Muscle of back (tissue), 3 donors: ENCODE measurements at regions not wholly inside any gene's neighbourhood (a gene's known extent, or its start where the extent isn't known, plus 50 kb on each side); places are given as distances from the start of the nearest gene placed in this dataset.
A peak's percentile ranks its signal among the peaks of the same experiment; 100 is the strongest.

ENCODE experiments used
- DNase-seq, 3 donors: peaks; one replicate each; pipeline versions ENCODE4 v3.0.0 to v3.0.0-alpha.2; 2013

DNA sequence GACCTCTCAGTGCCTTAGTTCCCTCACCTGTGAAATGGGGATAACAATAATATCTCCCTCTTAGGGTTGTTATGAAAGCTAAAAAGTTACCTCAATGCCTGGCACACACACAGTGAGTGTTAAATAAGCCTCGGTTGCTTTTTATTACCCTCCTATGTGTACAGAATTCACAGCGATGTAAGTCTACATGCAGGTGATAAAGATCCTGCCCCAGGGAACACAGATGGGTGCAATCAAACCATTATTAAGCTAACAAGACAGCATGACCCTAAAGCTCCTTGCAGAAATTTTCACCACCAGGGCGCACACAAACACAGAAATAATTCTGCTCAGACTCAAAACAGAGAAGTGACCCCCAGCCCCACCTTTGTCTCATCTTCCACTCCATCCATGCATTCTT lies 261.9 kb downstream of the SNX10 start:
- DNase-seq: no peak

DNA sequence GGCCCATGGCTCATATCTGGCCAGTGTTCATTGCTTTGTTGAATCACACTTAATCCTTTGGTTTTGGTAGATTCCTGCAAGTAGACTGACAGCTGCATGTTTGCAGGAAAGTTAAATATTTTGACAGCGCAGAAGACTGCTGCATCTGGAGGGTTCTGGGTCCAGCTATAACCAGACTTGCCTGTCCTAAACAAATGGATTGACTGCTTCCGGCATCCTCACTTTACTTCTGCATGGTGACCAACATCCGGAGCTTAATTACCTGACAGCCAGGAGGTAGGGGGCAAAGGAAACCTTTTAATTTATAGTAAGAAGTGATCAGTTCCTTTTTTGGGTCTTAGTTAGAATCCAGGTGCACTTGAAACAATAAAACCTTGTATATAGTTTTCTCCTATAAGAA lies 263.3 kb downstream of the SNX10 start:
- no peak for DNase-seq

DNA sequence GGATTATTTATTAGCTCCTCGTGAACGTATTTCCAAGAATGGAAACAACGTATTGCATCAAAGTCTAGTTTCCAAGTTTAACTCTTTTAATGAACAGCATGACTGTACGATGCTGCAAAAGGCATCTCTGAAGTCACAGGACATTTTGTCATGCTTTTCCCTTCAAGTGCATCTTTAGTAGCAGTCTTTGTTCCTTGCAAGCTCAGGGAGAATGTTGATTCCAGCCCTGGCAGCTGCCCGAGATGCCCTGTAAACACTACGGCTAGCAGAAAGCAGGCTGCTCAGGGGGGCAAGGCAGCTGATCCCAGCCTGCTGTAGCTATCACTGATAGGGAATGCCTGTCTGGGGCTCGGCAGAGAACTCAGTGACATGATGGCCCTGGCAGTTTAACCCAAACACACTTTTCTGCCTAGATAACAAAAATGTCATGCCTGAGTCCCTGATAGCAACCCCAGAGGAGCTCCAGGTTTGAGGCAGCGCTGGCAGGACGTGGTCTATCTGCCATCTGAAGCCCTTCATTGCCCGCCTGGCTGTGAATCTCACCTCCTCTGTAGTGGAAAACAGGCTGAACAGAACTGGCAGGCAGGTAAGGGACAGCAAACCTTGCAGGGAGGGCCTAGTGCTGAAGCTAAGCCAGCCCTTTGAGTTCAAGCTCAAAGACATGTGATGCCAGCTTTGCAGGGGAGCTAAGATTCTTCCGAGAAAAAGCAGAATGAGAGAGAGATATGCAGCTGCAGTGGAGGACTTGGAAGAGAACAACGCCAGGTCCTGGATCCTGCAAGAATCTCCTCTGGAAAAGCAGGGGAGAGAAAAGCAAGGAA lies 264.6 kb downstream of the SNX10 start:
- DNase-seq: no peak

DNA sequence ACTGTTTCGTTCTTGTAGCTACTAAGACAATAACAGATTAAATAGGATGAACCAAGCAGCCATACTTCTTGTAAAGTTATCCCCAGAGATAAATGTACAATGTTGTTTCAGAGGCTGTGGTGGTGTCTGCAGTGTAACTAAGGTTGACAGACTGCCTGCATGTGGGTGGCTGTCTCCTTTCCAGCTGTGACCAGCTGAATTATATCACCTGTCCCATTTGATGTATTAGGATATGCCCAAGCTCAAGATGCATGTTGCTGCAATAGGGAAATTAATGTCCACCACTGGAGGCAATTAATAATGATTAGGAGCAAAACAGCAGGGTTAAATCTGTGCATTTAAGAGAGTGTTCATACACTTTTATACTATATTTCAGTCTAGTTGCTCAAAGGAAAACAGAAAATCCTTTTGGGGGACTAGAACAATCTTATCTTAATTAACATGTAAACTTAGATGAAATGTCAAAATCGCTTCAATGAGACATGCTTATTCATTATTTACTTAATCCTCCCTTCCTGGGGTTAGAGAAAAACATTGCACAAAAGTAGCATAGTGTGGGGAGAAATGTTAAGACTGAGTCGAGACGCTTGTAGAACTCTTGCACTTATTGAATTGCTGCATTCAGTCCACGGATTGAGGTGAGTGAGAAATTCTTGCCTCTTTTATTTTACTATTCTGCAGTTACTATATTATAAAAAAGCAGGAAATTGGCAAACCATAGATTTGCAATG lies 269.0 kb downstream of the SNX10 start:
- DNase-seq: no peak

DNA sequence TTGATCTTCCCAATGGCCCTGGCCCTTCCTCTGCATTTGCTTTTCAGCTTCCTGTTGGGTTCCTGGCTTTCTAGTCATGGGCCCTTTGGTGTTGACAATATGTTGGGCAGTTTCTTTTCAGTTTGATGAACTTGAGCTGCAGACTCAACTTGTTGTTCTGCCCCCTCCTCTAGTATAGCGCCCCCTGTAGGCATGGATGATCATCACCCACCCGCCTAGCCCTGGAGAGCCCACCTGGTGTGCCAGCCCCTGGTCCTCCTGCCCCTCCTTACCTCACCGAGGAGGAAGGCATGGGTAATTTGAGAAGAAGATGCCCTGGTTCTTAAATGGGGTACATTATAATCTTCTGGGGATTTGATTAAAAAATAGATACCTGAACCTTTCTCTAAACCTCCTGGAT lies 271.2 kb downstream of the SNX10 start:
- no peak for DNase-seq

DNA sequence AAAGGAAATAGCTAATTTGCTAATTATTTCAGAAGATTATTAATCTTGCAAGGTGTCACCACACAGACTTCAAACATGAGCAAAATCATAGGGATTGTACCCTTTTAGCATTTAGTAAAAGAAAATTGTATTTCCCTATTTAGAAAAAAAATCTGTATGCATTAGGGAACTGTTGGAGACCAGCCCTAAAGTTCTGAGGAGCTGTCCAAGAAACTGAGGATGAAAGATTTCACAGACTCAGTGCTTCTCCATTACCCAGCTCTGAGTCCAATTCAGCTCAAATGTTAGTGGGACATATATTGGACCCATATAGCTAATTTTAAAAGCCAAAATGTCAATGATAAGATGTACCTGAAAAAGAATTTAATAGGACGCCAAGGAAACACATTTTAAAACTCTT lies 271.7 kb downstream of the SNX10 start:
- DNase-seq: peak in 2 of 3 donors; percentile 31 to 43

DNA sequence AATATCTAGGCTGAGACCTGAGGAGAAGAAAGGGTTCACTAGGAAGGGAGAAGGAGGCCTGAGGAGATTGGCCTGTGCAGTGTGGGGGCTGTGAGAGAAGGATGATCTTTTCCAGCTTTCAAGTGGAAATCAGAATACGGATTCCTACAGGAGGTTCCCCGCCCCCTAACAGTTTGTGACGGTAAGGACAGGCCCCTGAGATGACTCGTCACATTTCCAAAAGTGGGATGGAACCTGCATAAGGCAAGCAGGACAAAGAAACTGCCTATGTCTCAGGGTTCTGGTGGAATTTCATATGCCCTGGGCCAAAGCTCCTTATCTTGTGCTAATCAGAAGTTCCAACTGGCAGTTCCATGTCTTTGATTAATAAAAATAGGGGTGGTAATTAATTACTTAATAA lies 275.6 kb downstream of the SNX10 start:
- DNase-seq: no peak

DNA sequence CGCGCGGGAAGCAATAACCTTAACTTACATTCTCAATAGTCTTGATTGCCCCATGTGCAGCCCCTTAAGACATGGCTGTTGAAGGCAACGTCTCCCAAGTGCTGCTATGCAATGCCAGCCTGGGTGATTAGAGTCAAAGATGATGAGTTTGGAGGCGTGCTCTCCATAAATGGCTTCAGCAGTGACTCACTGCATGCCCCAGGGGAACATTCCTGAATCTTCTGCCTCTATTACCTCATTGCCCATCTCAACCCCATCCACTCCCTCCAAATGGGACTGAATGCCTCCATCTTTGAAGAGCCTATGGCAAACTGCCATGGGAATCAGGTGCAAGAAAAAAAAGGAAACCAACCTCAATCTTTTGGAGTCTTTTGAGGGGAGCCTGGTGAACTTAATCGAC lies 282.8 kb downstream of the SNX10 start:
- no peak for DNase-seq

DNA sequence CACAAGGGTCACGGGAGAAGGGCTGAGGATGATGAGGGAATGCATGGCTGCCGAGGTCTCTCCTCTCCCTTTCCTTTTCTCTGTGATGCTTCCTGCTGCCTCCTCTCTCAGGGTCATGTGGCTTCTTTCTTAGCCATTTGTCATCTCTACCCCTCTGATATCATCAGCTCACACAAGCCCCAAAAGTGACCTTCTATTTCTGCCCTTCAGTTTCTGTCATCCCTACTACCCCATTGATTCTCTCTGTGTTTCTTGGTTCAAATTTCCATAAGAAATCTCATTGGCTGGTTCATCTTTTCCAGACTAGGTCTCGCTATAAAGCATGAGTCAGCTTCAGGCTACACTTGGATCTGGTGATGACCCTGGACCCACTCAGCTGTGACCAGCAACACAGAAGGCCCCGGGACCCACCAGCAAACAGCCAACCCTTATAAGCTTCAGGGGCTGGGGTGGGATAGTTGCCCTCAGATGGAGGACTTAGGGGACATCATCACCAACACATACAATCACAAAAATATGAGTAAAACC lies 284.3 kb downstream of the SKAP2 start:
- no peak for DNase-seq

DNA sequence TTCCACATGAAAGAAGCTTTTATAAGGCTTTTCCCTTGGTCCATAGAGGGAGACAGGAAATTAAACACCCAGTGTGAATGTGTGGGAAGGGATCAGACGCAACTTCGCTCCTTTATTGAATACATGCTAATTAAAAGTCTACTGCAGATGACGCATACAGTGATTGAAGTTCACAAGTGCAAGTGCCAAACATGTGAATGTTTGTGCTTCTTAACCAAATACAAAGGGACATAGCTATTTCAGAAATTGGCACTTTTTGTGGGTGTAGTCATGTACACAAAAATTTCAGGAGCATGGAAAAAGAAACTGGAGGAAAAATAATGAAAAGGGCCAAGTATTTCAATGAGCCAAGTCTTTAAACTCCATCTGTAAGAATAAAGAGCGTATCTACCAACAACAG lies 283.7 kb downstream of the SKAP2 start:
- DNase-seq: peak in 2 of 3 donors; percentile 13 to 43

DNA sequence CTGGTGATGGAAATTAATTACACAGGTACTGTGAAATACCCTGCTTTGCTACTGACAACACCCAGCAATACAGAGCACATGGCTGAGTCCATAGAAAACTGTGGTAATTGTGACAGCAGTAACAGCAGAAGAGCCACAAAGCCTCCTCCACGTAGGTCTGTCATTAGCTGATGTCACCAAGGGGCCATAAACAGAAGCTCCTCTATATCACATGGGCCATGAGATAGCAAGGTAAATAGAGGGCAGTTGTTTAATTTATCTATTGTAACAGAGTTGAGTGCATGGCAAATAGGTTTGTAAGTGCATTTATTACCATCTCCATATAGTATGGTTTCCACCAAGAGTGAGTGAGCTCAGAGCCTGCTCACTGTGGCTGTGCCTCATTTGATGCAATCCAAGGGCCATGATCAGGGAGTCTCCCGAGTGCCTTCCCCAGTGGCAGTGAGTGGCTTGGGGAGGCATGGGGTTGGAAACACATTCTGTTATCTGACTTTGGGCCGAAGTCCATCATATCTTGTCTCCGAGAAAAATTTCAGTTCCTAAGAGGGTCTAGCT lies 281.2 kb downstream of the SKAP2 start:
- no peak for DNase-seq

DNA sequence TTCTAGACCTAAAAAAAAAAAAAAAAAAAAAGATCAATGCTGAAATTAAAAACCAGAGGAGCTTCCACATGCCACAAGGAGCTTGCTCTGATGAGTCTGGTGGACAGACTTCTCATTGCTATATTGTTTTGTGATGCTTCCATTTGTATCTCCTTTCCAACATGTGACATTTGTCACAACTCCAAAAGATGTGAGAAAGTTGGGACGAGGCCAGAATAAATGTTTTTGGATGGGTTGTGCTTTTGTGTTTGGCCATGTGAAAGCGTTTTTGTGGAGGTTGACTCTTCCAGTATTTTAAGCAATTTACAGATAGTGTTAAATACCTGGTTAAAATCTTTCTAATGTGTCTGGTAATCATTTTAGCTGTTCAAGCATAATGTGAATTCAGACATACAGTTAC lies 280.1 kb downstream of the SKAP2 start:
- DNase-seq: no peak

DNA sequence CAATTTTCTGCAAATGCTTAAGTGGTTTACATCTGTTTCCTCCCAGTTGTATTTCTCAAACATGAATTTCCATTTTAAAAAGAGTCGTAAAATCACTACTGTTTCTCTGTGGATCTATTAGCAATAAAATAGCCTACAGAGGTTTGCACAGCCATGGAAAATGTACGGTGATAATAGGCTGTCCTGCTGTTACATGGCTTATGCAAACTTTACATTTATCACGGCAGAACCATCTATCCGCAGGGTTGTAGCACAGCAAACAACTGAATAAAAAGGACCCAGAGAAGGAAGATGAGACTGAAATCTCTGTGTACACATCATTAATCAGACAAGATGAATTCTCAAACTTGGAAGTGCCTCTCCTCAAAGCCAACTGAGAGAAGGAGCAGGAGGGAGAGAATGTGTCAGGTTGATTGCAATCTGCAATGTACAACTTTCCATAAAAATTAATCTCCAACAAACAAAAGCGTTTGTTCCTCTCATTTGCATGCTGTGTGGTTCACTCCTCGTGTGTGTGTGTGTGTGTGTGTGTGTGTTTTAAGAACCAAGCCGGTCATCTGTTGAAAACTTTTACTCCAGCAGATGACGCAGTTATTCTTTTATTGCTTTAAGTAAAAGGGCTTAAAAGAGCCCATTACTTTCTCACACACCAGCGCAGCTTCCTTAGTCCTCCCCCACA lies 279.3 kb downstream of the SKAP2 start:
- DNase-seq: peak in 1 of 3 donors; percentile 45

DNA sequence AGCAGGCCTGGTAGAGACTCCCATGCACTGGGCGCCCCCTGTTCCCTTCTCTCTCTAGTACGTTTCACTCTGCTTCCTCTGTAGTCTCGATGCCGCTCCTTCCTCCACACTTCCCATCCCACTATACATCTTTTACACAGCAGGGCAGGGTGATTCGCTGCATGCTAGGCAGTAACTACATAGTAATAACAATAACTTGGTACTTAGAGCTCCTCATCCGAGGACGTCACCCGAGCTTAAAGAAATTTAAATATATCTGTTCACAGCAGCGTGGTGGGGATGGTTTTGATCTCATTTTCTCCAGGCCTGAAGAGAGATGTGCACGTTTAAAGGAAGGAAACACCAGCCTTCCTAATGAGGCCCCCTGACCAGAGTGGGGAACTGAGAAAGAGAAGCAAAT lies 276.9 kb downstream of the SKAP2 start:
- DNase-seq: no peak

DNA sequence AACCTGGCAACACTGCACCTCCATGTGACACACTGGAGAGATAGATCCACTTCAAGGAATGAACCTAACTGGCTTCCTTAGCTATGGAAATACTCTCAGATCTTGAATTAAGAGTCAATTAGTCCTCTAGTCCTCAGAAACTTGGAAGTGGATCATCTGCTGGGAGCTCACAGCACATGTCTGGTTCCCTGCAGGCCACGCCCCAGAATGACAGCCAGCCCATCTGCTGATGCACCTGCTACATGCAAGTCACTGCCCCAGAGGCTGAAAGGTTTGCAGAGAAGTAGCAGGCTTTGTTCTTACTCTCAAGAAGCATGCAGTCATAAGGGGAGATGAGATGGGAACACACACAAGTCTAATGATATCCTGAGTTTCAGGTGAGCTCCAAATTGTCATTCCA lies 275.9 kb downstream of the SKAP2 start:
- DNase-seq: peak in 1 of 3 donors; percentile 7

DNA sequence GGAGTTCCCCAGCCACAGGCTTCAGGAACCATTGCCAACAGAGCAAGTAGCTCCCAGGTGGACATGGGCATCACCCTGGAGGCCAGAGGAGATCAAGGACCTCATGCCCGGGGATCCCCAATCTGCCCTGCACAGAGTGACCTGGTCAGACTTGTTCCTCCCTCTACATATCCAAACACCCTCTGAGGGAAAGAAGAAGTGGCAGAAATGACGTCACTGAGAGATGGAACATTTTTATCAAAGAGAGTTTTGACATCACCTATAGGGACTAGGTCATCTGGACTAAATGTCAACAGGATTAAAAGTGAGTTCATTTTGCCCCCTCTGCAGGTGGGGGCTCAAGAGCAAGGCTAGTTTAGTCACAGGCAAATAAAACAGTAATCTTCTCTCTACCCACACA lies 273.7 kb downstream of the SKAP2 start:
- DNase-seq: no peak

DNA sequence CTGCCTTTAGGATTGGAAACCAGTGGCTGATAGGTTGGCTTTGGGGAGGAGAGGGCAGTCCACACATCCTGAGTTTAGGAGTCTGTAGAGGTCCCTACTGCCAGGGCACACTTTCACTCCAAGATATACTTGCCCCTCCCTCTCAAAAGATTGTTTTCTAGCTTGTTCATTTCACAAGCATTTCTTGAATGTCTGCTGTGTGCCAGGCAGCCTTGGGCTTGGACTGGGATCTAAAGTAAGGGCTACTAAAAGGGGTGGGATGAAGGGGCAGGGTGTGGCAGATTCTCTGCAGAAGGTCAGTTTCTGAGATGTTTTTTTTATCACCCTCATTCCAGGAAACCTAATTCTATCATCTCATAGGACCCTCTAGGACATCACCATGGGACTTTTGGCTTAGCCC lies 272.4 kb downstream of the SKAP2 start:
- DNase-seq: no peak

DNA sequence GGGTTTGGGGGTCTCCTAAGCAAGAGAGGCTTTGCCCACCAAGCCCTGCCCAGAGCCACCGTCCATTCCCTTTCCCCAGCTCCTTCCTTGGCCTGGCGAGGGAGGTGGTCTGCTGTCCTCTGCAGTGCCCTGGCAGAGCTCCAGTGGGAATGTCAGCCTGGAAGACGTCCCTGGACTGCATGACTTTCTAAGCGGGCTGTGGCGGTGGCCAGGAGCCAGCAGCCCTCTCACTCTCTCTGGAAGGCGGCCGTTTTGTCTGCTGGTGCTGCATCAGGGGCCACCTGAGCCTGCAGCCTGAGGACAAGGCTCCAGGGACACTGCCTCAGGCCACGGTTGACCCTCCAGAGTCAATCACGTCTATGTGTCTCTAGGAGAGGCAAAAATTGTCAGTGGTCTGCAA lies 271.0 kb downstream of the SKAP2 start:
- peak; percentile 24 to 75 (median 52) for DNase-seq

DNA sequence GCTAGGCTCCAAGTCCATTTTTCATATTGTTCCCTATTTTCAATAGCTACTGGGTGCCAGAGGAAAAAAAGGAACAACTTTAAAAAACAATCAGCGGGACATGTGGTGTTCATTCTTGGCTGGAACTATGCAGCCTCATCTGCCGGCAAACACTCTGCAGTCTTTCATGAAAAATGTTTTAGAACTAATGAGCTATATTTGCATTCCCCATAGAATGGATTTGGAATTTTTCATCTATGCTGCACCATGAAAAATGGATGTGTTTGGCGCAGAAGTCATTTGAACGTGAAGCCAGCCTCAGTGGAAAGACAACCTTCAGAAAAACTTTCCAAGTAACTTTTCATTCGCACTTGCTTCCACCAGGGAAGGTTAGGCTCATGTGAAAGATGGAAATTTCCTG lies 270.5 kb downstream of the SKAP2 start:
- DNase-seq: peak; percentile 67 to 84 (median 82)

DNA sequence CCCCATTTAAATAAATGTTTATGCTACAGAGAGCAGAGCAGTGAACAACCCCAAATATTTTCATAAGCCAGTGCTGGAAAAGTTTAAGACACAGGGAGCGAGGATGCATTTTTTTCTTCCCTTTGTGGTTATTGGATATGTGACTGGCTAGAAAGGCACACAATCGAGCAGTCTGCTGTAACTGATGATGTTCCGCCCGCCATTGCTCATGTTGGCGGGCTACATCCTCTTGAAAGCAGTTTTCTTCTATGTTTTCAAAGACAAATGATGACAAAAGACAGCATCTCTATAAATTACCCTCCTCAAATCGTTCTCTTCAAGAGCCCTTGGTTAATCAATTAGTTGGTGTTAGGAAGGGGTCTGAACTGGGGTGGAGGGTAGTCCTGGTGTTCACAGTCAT lies 269.8 kb downstream of the SKAP2 start:
- DNase-seq: peak in 2 of 3 donors; percentile 5 to 10

DNA sequence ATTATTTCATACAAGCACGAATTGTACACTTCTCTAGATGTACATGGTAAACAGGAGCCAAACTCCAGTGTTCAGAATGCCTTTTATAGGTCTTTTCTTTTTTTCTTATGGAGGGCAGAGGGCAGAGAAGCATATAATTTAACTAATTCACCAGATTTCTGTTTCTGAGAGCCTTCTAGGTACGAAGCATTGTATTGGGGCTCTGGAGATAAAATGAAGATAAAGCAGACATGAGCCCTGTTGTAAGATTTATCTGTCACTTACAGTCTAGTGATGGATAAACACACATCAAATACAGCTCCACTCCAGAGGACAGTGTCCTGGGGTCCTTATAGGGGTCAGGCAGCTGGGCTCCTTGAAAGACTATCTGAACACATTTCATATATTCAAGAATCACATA lies 265.5 kb downstream of the SKAP2 start:
- no peak for DNase-seq

DNA sequence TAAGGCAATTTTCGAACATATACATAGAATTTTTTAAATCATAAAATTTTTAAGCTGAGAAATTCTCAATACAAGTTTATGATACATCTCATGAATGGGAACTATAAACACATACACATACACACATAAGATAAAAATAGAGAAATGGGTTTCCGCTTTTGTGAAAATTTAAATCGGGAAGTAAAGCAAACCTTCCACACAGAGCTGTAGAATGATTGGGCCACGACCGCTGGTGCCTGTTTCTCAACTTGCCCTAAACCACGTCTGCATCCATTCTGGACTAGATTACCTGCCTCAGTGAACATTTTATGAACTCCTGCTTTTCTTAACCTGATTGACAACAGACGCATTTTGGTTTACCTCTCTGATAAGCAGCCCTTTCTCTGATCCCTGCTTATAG lies 264.4 kb downstream of the SKAP2 start:
- no peak for DNase-seq
